HG02973 (cell line): ENCODE measurements at regions not wholly inside any gene's neighbourhood (a gene's known extent, or its start where the extent isn't known, plus 50 kb on each side); places are given as distances from the start of the nearest gene placed in this dataset.

Experiments
- ATAC-seq: cut with Tn5 transposase; IDR thresholded peaks from one replicate; pipeline ENCODE4 v1.9.1; 2021; ENCODE audit warnings: moderate library complexity; ENCODE audit not compliant: unreplicated experiment

DNA sequence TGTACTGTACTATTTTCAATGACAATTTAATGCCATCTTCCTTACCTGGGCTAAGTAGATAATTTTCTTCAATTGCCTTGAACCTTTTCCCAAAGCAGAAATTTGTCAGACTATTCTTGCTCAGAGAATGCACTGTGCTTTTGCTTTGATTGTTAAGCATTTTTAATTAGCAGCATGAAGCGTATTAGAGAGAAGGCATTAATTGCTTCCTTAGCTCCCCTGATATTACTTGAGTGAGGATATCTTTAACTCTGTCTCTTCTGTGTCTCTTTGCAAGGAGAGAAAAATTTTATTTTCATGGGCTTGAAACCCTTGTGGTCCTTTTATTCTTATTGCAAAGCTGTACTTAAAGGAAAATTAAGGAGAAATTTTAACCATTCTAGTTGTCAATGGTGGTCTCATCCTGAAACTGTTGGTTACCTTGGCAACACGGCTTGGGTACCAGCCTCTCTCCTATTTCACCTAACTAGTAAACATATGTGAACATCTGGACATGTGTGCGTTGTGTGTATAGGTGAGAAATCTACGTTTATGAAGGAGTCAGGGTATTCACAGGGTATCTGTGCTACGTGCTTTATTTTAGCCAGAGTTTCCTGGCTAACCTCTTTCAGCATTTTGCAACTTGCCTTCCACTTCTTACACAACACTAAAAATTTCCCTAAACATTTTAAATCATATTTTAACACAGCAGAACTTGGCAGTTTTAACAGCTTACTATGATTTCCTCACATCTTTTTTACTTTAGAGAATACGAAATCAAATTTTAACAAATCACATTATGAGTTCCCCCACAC is 225.5 kb downstream of the KLF5 start:
- no peak for ATAC-seq

DNA sequence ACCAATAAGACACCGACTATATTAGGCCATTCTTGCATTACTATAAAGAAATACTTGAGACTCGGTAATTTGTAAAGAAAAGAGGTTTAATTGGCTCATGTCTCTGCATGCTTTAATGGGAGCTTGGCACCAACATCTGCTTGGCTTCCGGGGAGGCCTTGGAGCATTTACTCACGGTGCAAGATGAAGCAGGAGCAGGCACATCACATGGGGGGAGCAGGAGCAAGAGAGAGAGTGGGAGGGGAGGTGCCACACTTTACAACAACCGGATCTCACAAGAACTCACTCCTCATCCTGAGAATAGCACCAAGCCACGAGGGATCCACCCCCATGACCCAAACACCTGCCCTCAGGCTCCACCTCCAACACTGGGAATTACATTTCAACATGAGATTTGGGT is 224.8 kb downstream of the KLF5 start:
- ATAC-seq = no peak

DNA sequence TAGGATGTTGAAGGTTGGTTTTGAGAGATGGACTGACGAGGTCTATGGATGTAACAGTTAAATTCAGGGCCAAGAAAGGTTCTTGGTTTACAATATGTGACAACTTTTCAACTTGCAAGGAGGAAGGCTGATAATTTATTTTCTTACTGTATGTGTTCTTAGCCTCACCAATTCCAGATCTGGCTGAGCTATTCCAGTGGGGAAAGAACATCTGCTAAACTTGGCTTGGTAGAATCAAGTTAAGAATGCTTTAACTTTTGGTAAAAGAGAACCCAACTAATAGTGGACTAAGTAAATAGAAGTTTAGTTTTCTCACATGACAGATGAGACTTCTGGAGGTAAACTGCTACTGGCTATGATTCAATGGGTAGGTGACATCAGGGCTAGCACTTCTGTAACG is 222.9 kb downstream of the KLF5 start:
- no peak for ATAC-seq

DNA sequence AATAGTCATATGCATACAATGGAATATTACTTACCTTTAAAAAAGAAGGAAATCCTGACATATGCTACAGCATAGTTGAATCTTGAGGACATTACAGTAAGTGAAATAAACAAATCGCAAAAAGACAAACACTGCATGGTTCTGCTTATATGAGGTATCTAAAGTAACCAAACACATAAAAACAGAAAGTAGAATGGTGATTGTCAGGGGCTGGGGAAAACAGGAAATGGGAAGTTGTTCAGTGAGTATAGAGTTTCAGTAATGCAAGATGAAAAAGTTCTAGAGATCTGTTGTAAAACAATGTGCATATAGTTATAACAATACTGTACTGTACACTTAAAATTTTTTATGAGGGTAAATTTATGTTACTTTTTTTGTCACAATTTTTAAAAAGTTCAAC is 219.4 kb downstream of the KLF5 start:
- peak; percentile 77 for ATAC-seq

DNA sequence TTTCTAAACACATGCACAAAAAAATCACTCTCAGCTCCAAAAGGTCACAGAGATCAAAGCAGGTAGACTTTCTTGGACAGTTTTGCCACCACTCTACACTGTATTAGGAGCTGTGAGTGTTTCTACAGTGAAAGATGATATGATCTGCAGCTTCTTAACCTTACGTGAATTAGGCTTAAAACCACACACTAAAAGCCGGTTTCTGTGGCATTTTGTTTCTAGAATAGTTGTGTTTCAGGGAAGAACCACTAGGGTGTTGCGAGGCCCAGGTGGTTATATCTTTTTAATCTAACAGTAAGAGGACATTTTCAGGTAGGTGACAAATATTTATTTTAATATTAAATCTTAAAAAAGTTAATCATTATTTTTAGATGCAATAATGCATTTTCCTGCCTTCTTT is 216.4 kb downstream of the KLF5 start:
- no peak for ATAC-seq

DNA sequence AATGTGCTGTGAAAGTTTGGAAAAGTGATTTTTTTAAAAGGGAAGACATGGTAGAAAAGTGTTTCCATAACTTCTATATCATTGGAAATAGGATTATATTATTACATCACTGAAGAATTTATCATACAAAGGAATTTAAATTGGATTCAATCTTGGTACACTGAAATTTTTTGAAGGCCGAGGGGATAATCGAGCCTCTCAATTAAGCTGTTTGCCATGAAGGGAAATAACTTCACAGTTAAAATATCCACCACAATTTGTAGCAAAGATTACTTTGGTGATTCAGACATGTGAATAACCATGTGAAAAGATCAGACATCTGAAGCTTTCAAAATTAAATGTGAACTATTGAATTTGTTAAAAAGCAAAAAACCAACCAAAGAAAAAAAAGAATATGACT is 215.3 kb downstream of the KLF5 start:
- ATAC-seq = no peak

DNA sequence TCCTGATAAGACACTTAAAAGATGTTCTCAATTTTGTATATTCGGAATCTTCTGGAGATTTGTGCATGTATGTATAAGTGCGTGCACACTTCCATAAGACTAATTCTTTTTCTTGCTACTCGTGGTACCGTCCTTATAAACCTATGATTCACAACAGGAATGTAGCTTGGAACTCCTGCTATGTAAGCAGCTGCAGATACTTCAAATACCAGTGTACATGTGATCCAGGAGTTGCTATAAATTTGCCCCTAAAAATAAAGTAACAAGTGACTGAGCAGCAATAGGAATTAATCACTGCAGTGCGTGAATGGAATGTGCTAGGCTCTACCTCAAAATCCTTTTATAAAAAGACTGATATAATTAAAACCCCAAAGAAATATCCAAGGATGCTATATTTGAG is 214.9 kb downstream of the KLF5 start:
- ATAC-seq = no peak

DNA sequence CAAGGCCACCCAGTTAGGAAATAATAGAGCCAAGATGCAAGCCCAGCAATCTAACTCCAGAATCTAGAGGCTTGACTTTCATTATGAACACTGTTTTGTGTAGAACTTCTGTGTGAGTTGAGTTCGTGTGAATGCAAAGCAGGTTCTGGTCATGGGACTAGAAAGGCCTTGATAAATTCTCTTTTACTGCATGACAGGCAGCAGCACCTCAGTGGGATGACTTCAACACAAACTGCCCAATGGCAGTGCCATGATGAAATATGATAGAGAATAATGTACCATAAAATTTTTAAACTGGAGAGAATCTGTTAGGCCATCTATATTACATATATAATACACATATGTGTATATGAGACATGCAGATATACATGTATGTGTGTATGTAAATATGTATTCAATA is 214.5 kb downstream of the KLF5 start:
- ATAC-seq = no peak

DNA sequence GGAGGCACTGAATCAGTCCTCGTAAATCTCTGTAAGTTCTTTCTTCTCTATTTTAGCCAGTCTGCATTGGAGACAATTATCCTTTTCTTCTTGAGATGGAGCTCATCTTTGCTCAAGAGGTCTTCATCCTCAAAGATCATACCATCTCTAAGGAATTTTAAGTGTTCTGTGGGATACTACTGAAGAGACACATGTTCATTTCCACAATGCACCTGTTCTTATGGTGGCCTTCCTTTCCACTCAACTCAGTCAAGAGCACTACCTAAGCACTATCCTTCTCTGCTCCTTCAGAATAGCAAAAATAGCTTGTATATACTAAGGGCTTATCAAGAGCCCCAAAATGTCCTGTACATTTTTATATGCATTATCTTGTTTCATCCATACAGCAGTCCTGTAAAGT is 214.0 kb downstream of the KLF5 start:
- ATAC-seq = no peak

DNA sequence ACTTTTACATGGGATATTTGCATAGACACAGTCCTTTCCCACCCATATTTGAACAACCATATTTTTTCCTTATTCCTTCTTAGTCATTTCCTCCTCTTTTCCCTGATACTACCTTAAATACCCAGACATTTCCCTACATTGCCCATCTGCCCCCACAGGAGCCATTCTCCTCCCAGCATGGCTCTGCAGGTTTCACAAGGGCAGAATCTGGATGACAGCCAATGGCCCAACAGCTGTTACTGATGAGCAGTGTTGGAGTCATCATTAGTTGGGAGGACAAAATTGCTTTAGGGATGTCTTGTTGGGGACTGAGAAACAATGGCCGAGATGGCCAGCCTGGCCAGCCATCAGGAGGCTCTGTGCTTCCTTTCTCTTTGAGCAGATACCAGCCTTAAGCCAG is 209.5 kb downstream of the KLF5 start:
- no peak for ATAC-seq

DNA sequence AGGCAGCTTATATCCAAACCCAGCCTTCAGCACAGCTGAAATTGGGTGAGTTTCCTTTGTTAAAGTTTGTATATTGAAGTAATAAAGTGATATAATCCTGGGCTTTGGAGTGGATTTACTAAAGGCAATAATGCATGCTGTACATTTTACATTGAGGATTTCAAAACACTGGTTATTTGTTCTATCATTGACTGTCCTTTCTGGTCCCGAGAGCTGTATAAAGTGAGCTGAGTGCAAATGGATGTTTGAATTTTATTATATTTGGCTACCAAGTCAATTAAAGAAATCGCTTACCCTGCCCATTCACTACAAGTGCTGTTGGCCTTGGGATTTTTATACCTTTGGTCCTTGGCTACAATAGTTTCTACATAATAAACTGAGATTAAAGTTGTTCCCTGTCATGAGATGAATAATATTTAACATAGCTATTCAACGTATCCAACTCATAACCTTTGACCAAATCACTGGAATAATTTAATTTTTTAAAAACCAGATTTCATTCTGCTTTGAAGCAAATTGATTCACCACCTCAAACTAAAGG is 207.9 kb downstream of the KLF5 start:
- no peak for ATAC-seq

DNA sequence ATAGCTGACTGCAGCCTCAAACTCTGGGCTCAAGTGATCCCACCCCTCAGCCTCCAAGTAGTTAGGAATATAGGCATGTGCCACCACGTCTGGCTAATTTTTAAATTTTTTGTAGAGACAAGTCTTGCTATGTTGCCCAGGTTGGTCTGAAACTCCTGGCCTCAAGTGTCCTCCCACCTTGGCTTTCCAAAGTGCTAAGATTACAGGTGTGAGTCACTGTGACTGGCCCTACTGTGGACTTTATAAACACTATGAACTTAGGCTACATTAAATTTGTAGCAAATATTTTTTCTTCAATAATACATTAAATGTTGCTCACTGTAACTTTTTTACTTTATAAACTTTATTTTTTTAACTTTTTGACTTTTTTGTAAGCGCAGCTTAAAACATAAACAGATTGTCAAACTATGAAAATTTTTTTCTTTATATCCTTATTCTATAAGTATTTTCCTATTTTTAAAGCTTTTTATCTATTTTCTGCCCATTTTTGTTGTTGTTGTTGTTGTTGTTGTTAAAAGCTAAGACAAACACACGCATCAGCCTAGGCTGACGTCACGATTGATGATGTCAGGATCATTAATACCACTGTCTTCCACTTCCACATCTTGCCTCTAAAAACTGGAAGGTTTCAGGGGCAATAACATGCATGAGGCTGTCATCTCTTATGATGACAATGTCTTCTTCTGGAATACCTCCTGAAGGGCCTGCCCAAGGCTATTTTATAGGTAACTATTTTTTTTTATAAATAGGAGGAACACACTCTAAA is 204.2 kb downstream of the KLF5 start:
- no peak for ATAC-seq

DNA sequence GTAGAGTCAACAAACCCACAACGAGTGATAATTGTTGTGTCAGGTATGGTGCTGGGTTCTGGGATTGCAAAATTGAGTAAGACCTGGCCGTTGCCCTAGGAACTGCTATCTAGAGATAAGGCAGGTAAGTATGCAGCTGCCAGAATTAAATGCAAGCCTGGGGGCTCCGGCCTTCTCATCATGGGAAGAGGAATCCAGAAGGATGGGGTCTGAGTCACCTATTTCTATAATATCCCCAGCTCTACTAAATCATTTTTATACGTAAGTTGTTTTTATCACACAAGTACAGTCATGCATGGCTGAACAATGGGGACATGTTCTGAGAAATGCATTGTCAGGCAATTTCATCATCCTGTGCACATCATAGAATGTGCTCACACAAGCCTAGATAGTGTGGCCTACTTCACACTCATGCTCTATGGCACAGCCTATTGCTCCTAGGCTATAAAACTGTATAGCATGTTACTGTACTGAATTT is 203.0 kb downstream of the KLF5 start:
- ATAC-seq = no peak

DNA sequence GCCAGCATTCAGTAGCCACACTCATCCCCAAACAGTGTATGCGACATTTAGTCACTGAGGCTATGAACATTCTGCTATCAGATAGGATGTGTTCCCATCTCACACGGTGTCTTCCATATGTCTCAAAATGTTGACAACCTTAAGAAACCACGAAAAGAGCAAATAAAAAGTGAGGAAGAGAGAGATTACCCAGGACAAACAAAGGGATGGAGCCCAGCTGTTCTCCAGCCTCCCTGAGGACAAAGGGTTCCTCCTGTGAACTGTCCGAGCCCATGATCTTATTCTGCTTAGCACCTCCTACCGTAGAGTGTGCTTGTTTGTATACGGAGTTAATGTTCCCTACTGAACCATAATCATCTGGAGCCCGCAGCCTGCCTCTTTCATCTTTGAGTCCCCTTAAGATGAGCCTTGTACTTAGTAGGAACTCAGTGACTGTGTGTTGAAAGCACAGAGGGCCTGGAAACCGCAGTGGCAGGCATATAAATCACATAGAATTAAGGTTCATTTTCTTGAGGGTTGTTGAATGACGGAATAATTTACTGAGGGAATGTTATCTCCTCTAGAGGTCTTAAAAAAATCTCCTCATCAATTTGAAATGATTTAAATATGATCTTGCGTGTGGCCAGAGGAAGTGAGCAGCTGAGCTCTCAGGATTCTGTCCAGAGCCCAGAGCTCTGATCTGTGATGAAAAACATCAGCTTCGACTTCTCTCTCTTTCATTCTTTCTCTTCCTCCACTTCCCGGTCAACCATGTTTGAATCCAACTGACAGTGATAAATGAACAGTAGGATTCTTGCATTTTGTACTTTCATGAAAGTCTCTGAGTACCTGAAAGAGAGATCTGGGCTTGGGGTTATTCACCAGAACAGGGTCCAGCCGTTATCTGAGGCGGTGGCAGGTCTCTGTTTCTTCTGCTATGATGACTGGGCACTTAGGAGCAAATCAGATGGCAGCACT is 200.5 kb downstream of the KLF5 start:
- ATAC-seq = no peak

DNA sequence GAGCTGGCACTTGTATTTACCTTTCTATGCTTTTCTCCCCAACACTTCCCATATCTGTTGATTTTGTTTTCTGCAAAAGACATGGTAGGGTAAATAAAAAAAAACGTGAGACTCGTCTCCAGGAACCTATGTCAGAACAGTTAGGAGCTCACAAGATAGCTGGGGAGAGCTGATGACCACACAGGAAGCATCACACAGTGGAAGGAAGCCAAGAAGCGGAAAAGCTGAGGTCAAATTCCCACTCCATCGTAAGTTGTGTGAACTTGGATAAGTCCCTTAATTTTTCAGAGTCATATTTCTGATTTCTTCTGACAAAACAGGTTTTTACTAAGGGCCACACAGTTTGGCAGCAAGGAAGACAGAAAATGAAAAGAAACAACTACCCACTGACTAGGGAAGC is 199.6 kb downstream of the KLF5 start:
- no peak for ATAC-seq

DNA sequence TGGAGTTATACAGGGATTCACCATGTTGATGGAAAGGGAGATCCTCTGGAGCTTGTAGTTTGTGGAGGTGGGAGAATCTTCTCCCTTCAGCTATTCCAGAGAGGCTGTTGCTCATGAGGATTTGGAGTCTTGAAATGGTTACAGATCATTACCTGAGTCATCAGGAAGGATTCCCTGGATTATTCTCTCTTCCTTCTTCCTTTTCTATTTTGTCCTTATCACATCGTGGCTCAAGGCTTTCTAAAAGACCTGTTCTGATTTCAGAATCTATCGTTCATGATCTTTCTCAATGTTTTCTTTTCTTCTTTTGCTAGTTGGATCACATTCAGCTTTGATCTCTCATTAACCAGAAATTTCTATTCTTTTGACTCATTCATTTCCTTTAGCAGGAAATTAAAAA is 196.0 kb downstream of the KLF5 start:
- no peak for ATAC-seq

DNA sequence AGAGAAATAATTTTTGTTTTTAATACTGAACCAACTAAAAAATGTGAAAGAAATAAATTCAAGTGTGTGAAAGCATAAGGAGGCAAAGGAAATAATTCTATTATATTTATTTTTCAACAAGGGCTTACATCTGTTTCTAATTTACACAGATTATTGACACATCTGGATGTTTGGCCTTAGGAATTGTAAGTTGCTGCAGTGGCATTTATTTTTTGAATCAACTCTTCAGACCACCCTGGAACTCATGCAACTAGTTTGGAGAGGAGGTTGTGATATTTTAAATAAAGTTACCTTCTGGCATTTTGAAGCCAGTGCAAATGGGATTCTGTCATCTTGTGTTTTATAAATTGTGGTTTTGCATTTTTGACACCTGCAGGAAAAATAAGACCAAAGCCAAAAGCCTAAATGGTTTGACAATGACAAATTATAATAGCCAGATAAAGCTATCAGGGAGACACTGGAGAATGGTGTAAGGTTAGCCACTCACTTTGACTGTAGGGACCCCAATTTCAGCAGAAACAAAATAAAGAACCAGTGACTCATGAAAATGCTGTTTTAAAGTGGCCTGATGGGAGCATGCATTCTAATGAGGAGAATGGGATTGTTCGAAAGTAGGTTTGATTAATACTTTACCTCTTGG is 192.9 kb downstream of the KLF5 start:
- ATAC-seq = no peak

DNA sequence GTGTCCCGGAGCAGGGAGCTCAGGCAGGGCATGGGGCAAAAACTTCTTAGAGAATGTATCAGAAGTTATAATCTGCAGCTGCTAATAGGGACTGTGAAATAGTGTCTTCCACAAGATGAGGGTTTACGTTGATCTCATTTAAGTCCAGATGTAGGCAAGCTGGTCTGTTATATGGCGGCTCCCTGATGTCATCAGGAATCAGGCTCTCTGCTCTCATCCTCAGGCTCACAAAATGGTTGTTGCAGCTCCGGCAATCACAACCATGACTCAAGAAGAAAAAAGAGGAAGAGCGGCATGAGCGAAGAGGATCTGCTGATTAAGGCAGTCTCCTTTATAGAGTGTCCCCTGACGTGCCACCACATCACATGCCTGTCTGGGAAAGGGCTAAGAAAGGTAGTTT is 191.3 kb downstream of the KLF5 start:
- ATAC-seq = no peak

DNA sequence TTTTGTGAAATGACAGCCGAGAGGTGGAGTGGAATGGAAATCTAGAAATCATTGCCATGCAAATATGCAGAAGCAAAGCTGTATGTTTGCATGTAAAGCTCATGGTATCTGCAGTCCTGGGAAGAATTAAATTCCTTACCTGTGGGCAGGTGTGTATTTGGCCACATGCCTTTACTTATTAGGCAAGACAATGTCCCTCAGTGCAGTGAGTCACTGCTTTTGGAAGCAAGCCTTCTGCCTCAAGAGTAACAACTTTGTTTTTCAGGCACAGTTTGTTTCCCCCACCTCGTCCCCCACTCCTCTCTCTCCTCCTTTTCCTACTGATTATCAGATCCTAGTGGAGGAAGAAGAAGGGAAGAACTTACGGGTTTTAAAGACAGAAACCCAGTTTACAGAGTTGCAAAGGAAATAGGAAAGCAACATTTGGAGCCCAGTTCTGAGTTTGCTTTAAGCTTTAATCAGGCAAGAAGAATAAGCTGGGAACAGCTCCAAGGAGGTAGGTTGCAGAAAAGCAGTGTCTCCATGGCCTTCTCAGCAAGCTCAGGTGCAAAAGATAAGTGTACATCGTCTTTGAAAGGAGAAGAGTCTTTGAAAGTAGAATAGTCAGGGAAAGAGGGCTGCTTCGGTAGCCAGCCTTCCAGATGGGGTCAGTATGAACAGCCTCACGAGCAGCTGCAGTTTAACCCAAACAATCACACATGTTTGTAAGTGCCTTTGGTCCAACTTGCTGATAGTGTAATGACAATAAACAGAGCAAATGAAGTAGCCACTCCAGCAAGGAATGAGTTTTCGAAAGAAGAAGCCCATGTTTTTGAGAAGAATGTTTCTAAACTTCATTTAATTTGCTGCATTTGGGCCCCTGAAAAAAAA is 190.1 kb downstream of the KLF5 start:
- no peak for ATAC-seq

DNA sequence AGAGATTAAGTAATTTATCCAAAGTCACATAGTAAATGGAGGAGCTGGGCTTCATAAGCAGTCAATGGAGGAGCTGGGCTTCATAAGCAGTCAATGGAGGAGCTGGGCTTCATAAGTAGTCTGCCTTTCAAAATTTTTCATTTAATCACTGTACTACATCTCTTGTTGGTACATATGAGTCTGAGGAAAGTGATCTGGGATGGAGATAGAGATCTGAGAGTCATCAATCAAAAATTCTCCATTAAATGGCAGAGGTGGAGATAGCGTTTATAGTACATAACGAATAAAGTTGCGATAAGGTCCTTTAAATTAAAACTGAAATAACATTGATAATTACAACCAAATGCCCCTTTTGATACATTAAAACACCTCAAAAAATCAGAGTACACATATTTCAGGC is 189.3 kb downstream of the KLF5 start:
- ATAC-seq = no peak
